Activated T-cell treated with anti-CD3 and anti-CD28 coated beads, Interleukin-2, amount 50 U/mL, for 48 hours (primary cell): ENCODE measurements at regions not wholly inside any gene's neighbourhood (a gene's known extent, or its start where the extent isn't known, plus 50 kb on each side); places are given as distances from the start of the nearest gene placed in this dataset.
"Not testable (repeated sequence)": the region's sequence is repeated elsewhere in the genome, so short reads cannot be mapped to it uniquely, and the experiment has no call there.

Source experiments
- DNase-seq, 2 experiments: peaks; one replicate each; pipeline ENCODE4 v3.0.0-alpha.2; 2020

DNA sequence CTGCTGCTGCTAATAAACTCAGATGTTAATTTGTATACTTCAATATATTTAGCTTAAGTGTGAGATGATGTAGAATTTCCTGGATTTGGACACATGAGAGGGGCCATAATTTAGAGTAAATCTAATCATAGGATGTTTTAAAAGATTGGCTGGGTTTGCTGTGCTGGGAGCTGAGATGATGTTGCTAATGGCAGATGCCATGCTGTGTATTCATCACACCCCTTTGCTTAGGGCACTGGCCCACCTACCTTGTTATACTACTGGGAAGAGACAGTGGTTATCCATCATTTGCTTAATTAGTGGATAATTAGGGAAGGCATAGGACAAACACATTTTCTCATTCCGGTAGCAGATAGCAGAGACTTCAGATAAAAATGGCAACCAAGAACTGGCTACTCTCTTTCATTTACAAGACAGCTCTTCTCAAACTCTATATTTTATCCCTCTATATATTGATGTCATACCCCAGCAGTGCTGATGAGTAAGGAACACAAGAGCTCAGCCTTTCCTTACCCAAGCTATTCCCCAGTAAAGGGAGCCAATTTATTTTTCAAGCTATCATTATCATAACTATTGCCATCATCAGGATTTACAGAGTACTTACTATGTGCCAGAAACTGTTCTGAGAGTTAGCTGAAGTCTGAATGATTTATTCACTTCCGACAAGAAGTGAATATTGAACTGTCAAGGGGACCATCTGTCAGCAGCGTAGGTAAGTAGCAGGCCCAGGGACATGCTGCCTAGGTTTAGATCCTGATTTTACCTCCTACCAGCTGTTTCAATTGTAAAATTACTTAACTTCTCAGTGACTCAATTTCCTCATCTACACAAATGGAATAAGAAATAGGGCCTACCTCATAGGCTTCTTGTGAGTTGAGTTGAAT is 204.6 kb upstream of the FLRT2 start:
- DNase-seq, result no peak

DNA sequence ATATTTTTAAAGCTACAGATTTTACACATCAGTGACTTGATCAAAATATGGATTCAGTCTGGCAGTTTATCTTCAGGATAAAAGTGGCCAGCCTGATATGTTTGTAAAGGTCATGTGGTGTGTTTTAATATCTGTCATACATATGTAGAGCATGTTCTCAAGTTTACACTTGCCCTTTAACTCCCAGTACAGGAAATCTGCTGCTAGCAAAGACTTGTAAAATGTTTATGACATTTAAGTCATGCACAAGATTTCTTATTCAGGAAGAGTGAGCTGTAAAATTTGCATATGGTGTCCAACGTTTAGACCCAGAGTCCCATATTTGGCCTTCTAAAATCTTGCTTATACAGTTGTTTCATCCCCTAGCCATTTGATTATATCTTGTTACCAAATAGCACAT is 197.5 kb upstream of the FLRT2 start:
- DNase-seq, result no peak

DNA sequence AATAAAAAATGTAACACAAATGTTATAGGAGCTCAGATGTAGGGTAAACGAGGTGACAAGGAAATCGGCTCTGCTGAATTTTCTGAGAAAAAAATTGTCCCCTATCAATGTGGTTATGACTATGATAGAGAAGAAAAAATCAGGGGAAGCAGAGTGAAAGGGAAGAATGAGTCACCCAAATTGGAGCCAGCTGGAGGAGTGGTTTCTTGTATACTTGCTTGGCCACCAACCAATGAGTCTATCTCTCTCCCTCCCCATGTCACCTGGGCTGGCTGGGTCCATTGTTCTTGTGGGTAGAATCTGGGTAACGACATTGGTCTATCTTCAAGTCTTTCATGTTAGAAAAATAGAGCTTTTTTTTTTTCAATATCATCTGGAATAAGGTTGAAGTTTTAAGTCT is 196.6 kb upstream of the FLRT2 start:
- DNase-seq, result no peak

DNA sequence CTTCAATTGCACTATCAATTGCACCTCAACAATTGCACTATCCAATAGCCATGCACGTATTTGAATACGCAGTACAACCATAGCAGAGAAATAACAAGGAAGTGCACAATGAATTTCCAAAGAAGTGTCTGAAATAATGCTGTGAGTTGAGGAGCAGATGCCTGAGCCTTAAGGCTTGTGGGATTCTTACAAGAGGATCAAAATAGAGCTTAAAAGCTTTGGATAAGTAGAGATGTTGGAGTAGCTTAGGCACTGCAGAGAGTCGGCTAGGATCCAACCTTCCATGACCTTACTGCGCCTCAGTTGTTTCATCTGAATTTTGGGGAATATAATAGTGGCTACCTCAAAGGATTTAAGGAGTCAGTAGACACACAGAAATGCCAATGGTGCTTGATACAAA is 196.1 kb upstream of the FLRT2 start:
- DNase-seq, result no peak

DNA sequence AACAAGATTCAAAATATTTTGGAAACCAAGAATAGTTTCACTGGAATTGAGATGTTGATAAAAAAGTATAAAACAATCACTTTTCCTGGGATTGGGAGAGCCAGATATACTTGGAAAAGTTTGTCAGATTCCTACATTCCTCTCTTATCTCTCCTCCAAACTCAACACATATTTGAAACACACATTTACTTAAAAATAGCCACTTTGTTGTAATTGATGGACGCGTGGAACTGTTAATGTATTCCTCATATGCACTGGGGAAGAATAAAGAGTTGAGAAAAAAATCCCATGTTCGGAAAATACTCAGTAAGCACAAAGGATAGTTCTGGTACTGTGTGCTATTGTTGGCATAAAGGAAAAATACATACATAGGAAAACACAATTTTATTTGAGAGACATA is 195.6 kb upstream of the FLRT2 start:
- no peak for DNase-seq

DNA sequence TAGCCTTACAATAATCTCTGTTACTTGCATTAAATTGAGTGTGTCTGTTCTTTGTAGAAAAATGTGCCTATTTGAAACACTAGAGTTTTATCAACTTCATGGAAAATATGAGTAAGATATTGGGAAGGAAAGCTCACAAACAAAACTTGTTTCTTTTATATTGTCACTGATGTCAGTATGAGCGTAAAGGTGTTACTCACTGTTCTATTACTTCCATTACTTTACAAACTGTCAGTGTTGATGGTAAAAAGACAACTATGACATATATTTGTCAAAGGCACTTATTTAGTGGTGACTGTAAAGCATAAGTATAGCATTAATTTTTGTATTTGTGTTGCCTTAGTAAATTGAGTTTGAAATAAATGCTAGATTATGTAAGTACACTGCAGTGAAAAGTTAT is 193.7 kb upstream of the FLRT2 start:
- DNase-seq, result no peak

DNA sequence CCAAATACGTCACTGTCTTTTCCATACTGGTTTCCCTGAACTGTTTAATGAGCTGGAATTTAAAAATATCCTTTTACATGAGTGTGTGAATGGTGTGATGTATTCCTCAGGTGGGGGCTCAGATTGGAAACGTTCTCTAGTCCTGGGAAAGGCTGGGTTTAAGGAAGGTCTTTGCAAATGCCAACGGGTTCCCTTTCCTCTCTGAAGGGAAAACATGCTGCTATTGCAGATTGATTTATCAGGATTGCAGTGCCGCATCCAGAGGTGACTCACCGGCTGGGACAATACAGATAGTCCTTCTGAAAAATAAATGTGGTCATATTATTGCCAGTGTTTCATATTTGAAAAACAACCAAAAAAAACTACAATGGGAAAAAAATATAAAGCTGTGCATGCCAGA is 193.1 kb upstream of the FLRT2 start:
- DNase-seq, result no peak

DNA sequence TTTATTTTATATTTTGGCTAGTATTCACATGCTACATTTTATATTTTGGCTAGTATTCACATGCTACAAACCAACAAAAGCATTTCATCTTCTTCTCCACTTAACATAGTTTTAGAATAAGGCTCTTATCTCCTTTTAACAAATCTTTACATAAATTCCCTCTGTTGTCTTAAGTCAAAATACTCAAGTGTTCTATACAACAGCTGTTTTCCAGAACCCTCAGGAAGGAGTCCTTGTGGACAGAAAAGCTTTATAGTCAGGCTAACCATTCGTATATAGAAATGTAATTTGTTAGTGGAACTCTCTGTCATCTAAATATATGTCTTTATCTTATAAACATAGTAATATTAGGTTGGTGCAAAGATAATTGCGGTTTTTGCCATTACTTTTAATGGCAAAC is 191.0 kb upstream of the FLRT2 start:
- no peak for DNase-seq

DNA sequence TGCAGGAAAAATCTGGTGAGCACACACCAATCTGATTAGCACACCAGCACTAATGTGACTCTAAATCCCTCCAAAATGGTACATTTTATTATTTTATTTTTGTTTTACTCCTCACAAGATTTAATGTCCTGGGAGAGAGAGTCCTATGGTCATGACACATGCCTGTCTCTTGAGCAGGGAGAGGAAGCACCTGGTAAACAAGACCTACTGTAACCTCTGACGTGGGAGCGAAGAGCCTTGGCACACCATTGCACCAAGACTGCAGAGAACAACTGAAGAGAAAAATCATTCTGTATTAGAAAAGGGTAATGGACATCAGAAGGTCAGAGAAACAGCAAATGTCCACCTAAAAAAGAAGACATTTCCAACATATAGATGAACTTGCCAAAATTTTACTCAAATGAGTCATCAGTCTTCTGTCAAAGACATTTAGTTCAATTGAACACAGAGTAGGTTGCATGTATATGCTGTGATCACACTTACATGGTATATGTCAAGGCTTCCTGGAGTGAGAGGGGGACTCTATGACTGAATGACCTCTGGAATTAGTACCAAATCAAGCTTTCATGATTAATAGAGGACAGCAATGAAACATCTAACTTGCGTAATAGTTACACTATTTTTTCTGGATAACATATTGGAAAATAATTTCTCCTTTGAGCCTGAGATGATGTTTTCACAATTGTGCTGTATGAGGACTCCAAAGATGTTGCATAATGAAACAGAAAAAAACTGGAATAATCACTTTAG is 186.9 kb upstream of the FLRT2 start:
- DNase-seq, result no peak

DNA sequence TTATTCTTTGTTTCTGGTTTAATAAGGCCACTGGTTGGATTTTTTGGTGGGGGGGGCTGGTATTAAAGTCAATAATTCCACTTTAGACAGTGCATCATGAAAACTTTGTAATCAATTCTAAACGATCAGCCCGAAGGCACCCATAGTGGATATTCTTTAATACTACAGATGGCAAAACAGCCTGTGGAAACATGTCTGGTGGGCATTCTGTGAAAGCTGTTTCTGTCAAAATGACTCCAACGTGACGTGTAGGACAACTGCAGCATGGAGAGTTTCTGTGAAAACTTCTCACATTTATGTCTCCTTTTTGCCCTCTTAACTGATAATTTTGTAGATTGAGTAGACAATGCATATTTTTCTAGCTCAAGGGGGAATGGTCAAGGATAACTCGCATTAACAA is 185.8 kb upstream of the FLRT2 start:
- no peak for DNase-seq

DNA sequence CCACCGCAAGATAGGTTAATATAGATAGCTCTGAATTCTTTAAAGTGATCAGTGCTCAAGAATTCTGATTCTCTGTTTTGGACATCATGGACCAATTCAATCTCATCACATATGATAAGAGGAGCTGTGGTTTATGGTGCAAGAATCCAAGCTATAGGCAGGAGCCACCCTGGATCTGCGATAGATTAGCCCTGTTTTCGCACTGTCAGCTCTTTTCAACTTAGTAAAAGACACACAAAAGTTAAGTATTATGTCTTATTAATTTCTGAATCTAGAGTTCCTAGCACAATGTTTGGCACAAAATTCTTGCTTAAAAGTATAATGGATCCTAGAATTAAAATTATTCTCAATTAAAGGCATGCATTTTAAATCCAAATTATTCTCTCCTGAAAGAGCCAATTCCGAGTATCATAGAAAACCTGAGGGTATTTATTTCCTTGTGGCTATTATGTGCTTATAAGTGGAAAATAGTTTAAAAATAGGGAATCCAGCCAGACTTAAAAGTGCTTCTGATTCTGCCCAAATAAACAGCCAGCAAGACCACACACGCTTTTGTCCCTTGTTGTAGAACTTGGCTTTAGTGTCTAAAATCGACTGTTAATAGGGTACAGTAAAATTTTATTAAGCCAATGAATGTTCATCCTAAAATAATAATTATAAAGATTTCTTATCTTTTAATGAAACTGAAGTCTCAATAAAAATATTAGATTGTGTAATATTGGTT is 184.9 kb upstream of the FLRT2 start:
- DNase-seq, result no peak

DNA sequence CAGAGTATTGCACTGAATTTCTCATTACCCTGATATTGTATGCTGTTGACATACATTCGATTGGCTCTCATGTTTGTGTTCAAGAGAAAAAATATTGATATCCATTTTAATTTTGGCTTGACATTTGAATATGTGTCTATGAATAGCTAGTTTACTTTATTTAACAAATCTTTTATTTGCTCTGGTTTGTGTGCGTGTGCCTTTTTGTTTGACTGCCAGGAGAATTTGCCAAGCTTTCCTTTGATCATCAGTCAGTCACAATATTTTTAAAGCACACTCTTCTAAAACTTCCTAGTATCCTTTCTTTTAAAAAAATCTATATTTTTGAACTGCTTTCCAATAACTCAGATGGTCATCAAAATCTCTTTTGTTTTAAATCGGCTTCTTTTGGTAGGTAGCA is 179.3 kb upstream of the FLRT2 start:
- no peak for DNase-seq

DNA sequence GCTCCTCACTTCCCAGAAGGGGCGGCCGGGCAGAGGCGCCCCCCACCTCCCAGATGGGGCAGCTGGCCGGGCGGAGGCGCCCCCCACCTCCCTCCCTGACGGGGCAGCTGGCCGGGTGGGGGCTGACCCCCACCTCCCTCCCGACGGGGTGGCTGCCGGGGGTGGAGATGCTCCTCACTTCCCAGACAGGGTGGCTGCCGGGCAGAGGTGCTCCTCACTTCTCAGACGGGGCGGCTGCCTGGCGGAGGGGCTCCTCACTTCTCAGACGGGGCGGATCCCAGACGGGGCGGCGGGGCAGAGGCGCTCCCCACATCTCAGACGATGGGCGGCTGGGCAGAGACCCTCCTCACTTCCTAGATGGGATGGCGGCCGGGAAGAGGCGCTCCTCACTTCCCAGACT is 177.4 kb upstream of the FLRT2 start:
- not testable (repeated sequence) for DNase-seq

DNA sequence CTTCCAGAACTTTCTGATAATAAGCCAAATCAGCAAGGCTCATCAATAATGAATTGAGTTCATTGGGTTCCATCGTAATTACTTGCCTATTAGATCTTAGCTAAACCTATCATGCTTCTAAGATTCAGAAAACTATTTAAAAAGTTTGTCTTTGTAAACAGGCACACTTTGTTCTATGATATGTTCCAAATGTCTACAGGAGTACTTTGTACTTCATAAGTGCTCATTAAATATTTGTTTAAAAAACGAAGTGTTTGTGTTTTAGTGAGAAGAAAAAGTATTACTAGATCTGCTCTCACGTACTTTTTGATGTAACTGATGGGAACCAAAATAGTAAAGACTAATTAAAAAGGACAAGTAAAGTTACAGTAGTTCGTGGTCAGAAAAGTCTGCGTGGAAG is 172.8 kb upstream of the FLRT2 start:
- no peak for DNase-seq

DNA sequence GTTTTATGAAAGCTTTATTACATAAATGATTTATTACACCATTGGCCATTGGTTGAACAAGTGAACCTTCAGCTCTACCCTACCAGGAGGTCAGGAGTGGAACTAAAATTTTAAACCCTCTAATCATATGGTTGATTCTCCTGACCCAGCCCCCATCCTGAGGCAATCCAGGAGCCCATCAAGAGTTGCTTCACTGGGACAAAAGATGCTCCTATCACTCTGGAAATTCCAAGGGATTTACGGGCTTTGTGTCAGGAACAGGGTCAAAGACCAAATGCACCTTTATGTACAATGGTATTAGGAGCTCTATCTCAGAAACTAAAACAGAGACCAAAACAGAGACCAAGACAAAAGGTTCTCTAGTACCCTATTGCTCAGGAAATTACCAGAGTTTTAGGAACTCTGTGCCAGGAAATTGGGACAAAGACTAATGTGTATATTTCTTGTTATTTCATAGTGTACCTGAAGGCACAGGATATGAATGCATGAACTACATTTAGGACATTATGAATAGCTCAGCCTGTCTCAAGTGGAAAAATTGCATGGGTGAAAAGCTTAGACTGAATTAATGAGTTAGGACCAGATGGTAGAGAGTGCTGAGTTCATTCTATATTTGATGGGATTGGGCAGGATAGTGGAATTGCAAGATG is 171.7 kb upstream of the FLRT2 start:
- no peak for DNase-seq

DNA sequence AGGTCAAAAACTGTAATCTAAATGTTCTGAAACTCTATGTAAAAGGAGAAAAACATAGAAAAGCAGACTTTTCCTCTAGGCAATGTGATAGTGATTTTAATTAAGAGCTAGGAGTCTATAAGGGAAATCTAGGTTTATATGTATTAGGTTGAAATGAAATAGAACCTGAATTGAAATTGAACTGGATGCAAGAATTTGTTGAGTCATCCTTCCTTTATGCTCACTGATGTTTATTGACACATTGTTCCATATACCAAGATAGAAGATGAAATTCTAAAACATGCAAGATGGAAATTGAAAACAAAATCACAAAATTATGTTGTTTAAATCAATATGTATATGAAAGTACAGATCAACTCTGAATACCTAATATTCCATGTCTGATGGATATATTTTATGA is 170.4 kb upstream of the FLRT2 start:
- DNase-seq, result no peak

DNA sequence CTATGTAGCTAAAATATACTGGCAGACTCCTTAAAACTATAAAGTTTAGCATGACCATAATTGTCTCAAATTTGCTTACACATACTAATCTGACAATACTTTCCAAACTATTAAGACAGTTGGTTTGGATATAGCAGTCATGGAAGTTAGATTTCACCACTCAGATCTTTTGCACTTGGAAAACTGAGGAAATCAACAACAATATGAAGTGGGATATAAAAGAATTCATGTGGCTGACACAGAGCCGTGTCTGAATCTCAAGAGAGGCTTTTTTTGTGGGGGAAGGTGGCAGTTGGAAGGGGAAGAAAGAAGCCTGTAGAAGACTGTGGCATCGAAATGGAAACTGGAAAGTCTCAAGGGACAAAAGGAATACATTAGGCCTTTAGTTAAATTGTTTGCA is 166.6 kb upstream of the FLRT2 start:
- no peak for DNase-seq

DNA sequence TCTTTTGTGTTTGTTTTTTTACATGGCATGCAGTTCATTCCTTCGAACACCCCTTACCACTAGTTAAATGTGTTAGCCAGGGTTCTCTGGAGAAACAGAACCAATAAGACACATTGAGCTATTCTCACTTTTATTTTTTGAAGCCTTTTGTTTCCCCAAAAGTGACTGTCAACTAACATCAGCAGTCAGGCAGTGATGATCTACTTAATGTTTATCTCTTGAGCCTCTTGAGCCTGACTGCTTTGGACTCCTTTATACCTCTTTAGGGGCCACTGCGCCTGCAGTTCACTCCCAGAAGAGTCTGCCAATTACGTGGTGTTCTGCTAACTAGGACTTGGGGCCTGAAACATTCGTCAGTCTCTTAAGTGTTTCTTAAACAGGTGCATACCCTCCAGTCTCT is 163.7 kb upstream of the FLRT2 start:
- DNase-seq, result no peak

DNA sequence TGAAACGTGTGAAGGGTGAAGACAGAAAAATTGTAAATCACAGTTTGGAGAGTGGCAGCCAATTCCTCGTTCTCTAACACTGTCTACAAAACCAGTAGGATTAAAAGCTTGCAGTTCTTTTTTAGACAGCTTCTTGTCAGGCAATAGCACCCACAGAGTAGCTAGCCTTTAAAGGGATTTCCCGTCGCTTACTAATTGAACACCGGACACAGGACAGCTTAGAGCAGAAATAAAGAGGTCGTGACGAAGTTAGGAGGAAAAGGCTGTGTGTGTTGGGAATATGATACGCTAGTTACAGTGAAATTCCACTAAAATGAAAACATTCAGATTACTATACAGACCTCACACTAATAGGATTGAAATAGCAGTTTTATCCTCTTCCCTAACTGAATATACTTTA is 149.1 kb upstream of the FLRT2 start:
- no peak for DNase-seq

DNA sequence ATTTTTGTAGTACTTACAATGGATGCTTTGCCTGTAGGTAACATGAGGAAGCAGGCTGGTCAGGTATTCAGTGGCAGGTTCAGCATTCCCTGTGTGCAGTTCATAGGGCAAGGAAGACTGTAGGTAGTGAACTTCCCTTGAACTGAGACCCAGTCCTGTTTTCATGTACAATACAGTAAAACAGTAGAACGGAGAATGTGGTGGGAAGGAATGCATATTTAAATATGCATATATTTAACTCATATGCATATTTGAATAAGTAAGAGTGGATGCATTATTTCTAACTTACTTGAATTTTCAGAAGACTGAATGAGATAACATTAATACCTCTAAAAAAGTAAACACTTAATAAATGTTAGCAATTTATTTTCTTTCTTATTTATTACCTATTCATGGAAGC is 147.6 kb upstream of the FLRT2 start:
- no peak for DNase-seq

DNA sequence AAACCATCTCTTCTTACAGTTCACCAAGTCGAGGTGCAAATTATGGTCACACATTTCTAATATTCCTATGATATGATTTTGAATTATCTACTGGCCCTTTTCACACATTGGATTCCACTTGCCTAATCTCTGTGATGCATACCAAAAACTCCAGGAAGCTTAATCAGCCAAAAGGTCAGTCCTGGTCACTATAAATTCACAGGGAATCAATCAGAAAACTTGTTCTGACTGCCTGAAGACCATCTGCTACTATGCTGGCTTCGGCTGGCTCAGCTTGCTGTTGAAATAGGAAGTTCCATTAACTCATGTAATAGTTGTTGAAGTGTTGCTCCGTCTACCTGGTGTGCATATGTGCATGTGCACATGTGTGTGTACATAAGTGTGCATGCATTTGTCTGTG is 142.8 kb upstream of the FLRT2 start:
- DNase-seq, result no peak

DNA sequence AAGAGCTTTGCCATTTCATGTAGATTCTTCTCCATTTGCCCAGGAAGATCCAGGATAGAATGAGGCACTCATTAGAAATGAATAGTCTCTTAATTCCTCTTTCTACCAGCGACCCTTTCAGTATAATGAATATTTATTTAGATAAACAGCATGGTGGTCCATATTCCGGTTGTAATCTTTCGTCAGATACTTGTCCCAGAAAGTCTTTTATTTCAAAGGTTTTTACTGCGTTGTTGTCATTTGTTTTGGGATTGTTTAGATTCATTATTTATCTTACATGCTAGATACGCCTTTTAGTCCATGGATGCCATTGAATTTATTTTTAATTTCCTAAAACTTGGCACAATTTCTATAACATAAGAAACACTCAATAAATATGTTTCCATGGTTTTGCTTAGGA is 139.7 kb upstream of the FLRT2 start:
- DNase-seq, result no peak

DNA sequence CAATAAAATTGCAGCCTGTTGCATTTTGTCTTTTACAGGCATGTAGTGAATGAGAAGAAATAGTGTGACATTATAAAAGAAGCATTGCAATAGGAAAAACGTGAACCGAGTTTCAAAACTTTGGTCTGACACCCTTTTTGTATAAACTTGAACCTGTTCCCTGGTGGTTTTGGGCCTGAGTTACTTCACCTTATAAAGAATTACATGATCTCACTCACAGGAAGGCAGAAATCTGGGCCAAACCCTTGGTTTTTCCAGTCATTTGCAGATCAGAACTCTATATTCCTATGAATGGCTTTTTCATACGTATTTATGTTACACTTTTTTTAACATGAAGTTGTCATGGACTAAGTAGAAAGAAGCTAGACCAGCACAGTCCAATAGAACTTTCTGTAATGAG is 138.5 kb upstream of the FLRT2 start:
- no peak for DNase-seq
